Activated T-helper 1 cell treated with Interleukin-2 at 50 U/mL for 16 hours (primary cell): ENCODE measurements at regions not wholly inside any gene's neighbourhood (a gene's known extent, or its start where the extent isn't known, plus 50 kb on each side); places are given as distances from the start of the nearest gene placed in this dataset.

Experiments
- DNase-seq: peaks from one replicate; pipeline ENCODE4 v3.0.0-alpha.2; 2020; ENCODE audit warnings: low read depth

GRCh38 chr10:128375171-128375570, 248.9 kb upstream of the MKI67 start:
- no peak for DNase-seq

- no peak for DNase-seq
Measured at GRCh38 chr10:128377364-128377987, 251.3 kb upstream of the MKI67 start.

DNA sequence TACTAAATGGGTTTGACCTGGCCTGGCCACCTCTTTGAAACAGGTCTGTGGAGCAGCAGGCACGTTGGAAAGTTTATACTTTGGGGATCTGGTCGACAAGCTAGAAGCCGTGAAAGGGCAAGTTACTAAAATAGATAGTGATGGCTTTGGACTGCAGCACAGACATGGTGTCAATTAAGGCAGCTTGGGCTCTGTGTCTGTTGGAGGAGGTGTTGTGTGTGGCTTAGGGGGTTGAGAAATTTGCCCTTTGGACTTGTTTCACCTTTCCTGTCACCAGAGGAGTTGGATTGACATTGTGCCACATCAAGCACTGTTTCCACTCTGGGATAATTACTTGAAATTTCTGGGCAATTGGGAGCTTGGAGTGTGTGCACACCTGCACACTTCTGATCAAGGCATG, 251.8 kb upstream of the MKI67 start:
- no peak for DNase-seq

DNA sequence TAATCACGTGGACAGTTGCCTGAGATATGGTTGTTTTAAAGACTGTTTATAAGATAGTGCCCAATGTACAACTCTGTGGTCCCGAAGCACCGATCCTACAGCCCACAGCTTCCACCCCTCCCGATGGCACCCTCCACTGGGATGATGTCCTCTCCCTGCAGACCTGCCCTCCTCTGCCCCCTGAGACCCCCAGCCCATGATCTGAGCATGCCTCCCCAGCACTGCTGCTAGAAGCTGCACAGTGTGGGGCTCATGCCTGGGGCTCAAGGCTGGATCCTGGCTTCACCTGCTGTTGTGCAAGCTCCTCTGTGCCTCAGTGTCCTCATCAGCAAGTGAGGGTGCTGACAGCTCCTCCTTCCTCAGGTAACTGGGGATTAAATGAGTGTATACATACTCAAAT, 254.7 kb upstream of the MKI67 start:
- DNase-seq, result no peak

DNA sequence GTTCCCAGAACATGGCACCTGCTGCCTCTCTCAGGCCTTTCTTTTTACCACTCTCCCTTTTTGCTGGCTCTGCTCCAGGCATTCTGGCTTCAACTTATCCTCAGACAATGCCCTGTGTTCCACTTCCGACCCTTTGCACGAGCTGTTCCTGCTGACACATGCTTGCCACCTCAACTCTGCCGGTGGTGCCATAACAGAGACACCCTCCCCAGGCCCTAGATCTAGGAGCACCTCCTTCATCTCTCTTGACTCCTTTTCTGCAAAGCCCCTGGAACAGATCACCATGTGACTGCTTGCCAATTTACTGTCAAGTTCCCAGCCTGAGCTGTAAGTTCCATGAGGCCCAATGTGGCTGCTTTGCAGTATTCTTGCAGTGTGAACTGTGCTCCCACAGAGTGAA, 256.0 kb upstream of the MKI67 start:
- DNase-seq, result no peak

GRCh38 chr10:128384831-128385230, 258.6 kb upstream of the MKI67 start:
- DNase-seq, result no peak

DNA sequence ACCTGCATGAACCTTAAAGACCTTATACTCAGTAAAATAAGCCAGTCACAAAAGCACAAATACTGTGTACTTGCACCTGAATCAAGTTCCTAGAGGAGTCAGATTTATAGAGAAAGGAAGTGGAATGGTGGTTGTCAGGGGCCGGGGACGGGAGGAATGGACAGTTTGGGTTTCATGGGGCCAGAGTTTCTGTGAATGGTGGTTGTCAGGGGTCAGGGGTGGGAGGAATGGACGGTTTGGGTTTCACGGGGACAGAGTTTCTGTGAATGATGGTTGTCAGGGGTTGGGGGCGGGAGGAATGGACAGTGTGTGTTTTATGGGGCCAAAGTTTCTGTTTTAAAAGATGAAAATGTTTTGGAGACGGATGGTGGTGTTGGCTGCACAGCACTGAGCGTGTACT, 260.0 kb upstream of the MKI67 start:
- no peak for DNase-seq

DNA sequence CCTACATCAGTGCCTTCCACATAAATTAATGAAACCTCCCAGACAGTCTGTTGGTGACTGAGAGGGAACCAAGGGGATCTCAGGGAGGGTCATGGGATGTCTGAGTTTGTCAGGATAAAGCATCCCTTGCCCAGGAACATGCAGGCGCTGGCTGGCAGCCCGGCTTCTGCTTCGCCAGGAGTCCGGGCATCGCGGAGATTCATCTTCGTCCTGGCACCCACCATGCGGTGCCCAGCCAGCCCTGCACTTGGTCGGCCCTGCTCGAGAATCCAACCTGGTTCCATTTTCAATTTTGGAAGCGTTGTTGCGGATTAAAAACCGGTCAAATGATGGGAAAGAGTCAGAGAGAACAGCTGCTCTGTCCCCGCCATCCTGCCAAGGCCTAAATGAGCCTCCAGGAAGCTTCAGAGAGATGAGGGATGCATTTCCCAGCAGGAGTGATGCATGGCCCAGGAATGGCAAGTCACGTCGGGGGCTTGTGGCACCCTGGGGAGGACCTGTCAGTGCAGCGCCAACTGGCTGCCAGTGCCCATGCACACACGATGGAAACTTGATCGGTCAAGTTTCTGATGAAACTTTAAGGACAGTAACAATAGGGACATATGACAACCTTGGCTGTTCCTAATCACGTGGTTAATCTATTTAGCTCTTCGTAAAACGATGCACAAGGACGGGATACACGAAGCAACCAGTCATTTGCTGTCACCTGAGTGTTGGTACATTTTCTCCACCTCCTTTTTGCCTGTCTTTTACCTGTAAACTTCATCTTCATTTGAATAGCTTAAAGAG, 260.8 kb upstream of the MKI67 start:
- no peak for DNase-seq

GRCh38 chr10:128390596-128390995, 264.4 kb upstream of the MKI67 start:
- DNase-seq, result no peak

DNA sequence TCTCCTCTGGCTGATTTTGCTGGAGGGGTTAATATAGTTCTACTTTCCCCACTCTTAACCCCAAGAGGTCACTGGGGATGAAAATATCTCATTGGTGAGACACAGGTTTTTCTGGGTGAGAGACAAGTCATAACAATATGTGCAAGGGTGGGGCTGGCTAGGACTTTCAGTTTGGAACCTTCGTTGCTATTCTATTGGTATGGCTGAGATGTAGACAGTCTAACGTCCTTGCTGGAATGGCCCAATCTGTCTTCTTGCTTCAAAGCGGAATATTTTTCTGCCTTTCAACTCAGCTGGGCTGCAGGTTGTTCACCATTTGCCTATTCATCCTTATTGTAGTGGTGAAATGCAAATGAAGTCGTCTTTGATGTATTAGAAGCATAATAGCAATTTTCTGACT, 267.3 kb upstream of the MKI67 start:
- no peak for DNase-seq

DNA sequence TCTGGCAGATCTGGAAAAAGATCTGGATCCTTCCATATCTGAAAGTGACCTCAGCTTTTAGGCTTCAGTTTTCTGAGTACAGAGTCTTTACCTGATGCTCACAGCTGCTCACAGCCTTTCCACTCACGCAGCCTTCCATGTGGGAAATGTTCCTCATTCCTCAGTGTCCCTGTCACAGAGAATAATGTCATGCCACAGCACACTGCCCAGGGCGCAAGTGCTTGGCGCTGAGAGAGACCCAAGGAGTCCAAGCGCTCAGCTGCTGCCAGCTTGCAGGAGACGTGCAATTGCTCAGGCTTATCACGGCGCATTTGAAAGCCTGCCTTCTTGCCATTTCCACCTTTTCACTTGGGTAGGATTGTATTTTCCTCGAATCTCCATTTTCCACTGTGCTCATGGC, 271.9 kb upstream of the MKI67 start:
- no peak for DNase-seq

- DNase-seq, result no peak
Measured at GRCh38 chr10:128398999-128399398, 272.8 kb upstream of the MKI67 start.

DNA sequence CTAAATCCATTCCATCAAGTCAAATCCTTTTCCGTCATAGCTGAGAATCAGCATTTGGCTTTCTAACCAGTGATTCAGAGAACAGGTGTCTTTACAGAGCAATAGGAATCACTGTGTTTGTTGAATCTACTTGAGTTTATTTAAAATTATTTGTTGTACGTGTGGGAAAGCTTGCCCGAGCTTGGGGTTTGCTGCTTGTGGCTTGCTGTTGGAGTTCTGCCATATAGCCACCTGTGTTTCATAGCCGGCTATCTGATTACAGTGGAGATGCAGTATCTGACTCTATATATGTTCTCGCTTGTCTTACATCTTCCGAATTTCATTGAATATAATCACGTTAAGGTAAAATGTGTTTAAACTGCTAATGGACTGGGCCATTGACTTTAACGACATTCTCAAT, 274.3 kb upstream of the MKI67 start:
- no peak for DNase-seq

DNA sequence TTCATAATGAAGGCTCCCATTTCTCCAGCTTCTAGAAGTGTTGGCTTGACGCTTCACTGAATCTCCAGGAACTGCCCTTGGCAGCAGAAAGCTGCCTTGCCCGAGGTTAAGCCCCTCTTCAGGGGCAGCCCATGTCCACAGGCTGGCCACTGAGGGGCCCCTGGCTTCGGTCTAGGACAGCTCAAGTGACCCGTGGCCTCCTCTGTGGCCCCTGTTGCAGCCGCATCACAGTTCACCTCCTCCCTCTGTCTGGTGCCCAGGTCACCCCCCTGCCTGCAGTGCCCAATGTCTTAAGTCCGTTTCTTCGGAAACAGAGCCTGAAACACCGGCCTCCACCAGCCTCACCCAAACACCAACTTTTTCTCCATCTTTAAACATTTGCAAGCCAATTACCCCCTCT, 279.2 kb upstream of the MKI67 start:
- DNase-seq, result no peak

- DNase-seq, result no peak
Measured at GRCh38 chr10:128411643-128412042, 285.4 kb upstream of the MKI67 start.

- no peak for DNase-seq
Measured at GRCh38 chr10:128414568-128414967, 288.3 kb upstream of the MKI67 start.

DNA sequence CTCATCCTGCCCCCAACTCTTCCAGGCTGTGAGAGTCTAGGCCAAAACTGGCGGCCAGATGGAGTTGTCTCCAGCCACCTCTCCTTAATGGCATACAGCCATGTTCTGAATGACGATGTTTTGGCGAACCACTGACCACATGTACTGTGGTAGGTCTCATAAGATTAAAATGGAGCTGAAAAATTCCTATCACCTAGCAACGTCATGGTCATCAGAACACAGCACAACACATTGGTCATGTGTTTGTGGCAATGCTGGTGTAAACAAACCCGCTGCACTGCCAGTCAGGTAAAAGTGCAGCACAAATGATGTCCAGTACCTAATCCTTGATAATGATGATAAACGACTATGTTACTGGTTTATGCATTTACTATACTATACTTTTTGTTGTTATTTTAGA, 290.0 kb upstream of the MKI67 start:
- DNase-seq, result no peak

GRCh38 chr10:128417826-128418225, 291.6 kb upstream of the MKI67 start:
- DNase-seq, result no peak

DNA sequence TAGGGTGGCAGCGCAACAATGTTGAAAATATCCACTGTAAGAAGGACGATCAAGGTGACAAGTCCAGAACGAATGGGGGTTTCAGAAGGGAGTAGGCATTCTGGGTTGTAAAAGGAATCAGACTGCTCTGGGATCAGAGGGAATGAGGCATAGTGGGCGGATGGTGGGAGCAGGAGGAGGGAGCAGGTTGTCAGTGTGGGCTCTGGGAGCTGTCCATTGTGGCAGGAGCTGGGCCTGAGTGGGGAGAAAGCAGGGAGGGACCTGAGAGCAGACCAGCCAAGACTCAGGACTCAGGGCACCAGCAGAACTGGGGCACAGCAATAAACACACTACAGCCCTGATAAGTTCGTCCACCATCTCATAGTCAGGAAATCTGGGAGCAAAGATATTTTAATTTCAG, 292.6 kb upstream of the MKI67 start:
- DNase-seq, result no peak

- no peak for DNase-seq
Measured at GRCh38 chr10:128419466-128420019, 293.3 kb upstream of the MKI67 start.

GRCh38 chr10:128420623-128421022, 294.4 kb upstream of the MKI67 start:
- DNase-seq, result no peak

- no peak for DNase-seq
Measured at GRCh38 chr10:128421371-128422160, 295.3 kb upstream of the MKI67 start.

GRCh38 chr10:128422190-128422589, 296.0 kb upstream of the MKI67 start:
- no peak for DNase-seq
